Cardiac septum (tissue), 1 donor: ENCODE measurements at regions not wholly inside any gene's neighbourhood (a gene's known extent, or its start where the extent isn't known, plus 50 kb on each side); places are given as distances from the start of the nearest gene placed in this dataset.
"Not testable (repeated sequence)": the region's sequence is repeated elsewhere in the genome, so short reads cannot be mapped to it uniquely, and the experiment has no call there.

Experiments used
- DNase-seq: peaks from one replicate; pipeline ENCODE4 v3.0.0-alpha.2; 2020; ENCODE audit warnings: low spot score
- intact Hi-C: fragments of 100-400 bp; cut with DNase I; formaldehyde crosslinking; loops from one replicate; pipeline ENCODE4 v1.14.0; 2022
- donor health status: DM: no; HTN: no; CAD: no.

GRCh38 chr7:68816491-68816890, 781.8 kb upstream of the AUTS2 start:
- intact Hi-C loops: no loop called here
- no peak for DNase-seq

GRCh38 chr7:68820321-68820720, 778.0 kb upstream of the AUTS2 start:
- DNase-seq: no peak
- intact Hi-C loops: no loop called here

- intact Hi-C loops: no loop called here
- no peak for DNase-seq
Observed at GRCh38 chr7:68821846-68822245, 776.4 kb upstream of the AUTS2 start.

- intact Hi-C loops: no loop called here
- DNase-seq: no peak
Observed at GRCh38 chr7:68823996-68824780, 774.1 kb upstream of the AUTS2 start.

GRCh38 chr7:68828575-68828974, 769.7 kb upstream of the AUTS2 start:
- DNase-seq: no peak
- intact Hi-C loops: no loop called here

GRCh38 chr7:68833422-68833821, 764.9 kb upstream of the AUTS2 start:
- no peak for DNase-seq
- intact Hi-C loops: no loop called here

- intact Hi-C loops: no loop called here
- DNase-seq: no peak
Observed at GRCh38 chr7:68839014-68839413, 759.3 kb upstream of the AUTS2 start.

- DNase-seq: no peak
- intact Hi-C loops: no loop called here
Observed at GRCh38 chr7:68840991-68841390, 757.3 kb upstream of the AUTS2 start.

- intact Hi-C loops: not testable (repeated sequence)
Observed at GRCh38 chr7:68843985-68844384, 754.3 kb upstream of the AUTS2 start.

GRCh38 chr7:68846811-68847325, 751.4 kb upstream of the AUTS2 start:
- intact Hi-C loops: no loop called here
- no peak for DNase-seq

More at GRCh38 chr7:68843985-68844384, 754.3 kb upstream of the AUTS2 start:
- DNase-seq: not testable (repeated sequence)

- no peak for DNase-seq
- intact Hi-C loops: no loop called here
Observed at GRCh38 chr7:68853254-68853653, 745.0 kb upstream of the AUTS2 start.

GRCh38 chr7:68857571-68857970, 740.7 kb upstream of the AUTS2 start:
- DNase-seq: no peak
- intact Hi-C loops: no loop called here

GRCh38 chr7:68858497-68858896, 739.8 kb upstream of the AUTS2 start:
- DNase-seq: no peak
- intact Hi-C loops: no loop called here

GRCh38 chr7:68861171-68861570, 737.1 kb upstream of the AUTS2 start:
- no peak for DNase-seq

GRCh38 chr7:68862261-68862660, 736.0 kb upstream of the AUTS2 start:
- intact Hi-C loops: no loop called here
- no peak for DNase-seq

More at GRCh38 chr7:68861171-68861570, 737.1 kb upstream of the AUTS2 start:
- intact Hi-C loops: no loop called here

GRCh38 chr7:68862736-68863135, 735.5 kb upstream of the AUTS2 start:
- no peak for DNase-seq
- intact Hi-C loops: no loop called here

- intact Hi-C loops: no loop called here
- DNase-seq: no peak
Observed at GRCh38 chr7:68865351-68866199, 732.7 kb upstream of the AUTS2 start.

GRCh38 chr7:68866200-68866570, 732.1 kb upstream of the AUTS2 start:
- intact Hi-C loops: no loop called here
- no peak for DNase-seq

- DNase-seq, intact Hi-C loops: not testable (repeated sequence)
Observed at GRCh38 chr7:68866721-68867120, 731.6 kb upstream of the AUTS2 start.

- DNase-seq: no peak
- intact Hi-C loops: no loop called here
Observed at GRCh38 chr7:68868978-68869377, 729.3 kb upstream of the AUTS2 start.

GRCh38 chr7:68873616-68874015, 724.7 kb upstream of the AUTS2 start:
- no peak for DNase-seq
- intact Hi-C loops: no loop called here
